ENCODE measurements at regions not wholly inside any gene's neighbourhood (a gene's known extent, or its start where the extent isn't known, plus 50 kb on each side); places are given as distances from the start of the nearest gene placed in this dataset.

- no peak for TF ChIP-seq ZNF232 (CRISPR knock-in tag; IDR thresholded peaks at IDR 0.05)
- TF ChIP-seq CTCF (IDR thresholded peaks at IDR 0.05), result no peak
- TF ChIP-seq ATF2 (CRISPR knock-in tag; IDR thresholded peaks at IDR 0.05; ENCODE audit: borderline replicate concordance, low read depth), result no peak
- no peak for TF ChIP-seq MAX (CRISPR knock-in tag; IDR thresholded peaks at IDR 0.05)
- TF ChIP-seq, protein P1, sequence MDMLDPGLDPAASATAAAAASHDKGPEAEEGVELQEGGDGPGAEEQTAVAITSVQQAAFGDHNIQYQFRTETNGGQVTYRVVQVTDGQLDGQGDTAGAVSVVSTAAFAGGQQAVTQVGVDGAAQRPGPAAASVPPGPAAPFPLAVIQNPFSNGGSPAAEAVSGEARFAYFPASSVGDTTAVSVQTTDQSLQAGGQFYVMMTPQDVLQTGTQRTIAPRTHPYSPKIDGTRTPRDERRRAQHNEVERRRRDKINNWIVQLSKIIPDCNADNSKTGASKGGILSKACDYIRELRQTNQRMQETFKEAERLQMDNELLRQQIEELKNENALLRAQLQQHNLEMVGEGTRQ (CRISPR knock-in tag; IDR thresholded peaks at IDR 0.05), result no peak
- no peak for TF ChIP-seq SOX15 (CRISPR knock-in tag; IDR thresholded peaks at IDR 0.05)
- TF ChIP-seq MYBL2 (CRISPR knock-in tag; IDR thresholded peaks at IDR 0.05), result no peak
- TF ChIP-seq TP53 (CRISPR knock-in tag; IDR thresholded peaks at IDR 0.05), result no peak
- TF ChIP-seq ESRRA (CRISPR knock-in tag; IDR thresholded peaks at IDR 0.05; ENCODE audit: borderline replicate concordance), result no peak
- TF ChIP-seq PRDM15 (CRISPR knock-in tag; IDR thresholded peaks at IDR 0.05), result no peak
- TF ChIP-seq, protein P2, sequence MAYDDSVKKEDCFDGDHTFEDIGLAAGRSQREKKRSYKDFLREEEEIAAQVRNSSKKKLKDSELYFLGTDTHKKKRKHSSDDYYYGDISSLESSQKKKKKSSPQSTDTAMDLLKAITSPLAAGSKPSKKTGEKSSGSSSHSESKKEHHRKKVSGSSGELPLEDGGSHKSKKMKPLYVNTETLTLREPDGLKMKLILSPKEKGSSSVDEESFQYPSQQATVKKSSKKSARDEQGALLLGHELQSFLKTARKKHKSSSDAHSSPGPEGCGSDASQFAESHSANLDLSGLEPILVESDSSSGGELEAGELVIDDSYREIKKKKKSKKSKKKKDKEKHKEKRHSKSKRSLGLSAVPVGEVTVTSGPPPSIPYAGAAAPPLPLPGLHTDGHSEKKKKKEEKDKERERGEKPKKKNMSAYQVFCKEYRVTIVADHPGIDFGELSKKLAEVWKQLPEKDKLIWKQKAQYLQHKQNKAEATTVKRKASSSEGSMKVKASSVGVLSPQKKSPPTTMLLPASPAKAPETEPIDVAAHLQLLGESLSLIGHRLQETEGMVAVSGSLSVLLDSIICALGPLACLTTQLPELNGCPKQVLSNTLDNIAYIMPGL (CRISPR knock-in tag; IDR thresholded peaks at IDR 0.05), result no peak
- no peak for TF ChIP-seq E2F1 (CRISPR knock-in tag; IDR thresholded peaks at IDR 0.05)
- TF ChIP-seq USF1 (CRISPR knock-in tag; IDR thresholded peaks at IDR 0.05), result no peak
Measured at GRCh38 chr9:119765632-119766175, 396.5 kb upstream of the BRINP1 start.
